Vagina (tissue), 2 donors: ENCODE measurements at regions not wholly inside any gene's neighbourhood (a gene's known extent, or its start where the extent isn't known, plus 50 kb on each side); places are given as distances from the start of the nearest gene placed in this dataset.

Experiments
- DNase-seq, 2 donors: peaks; one replicate each; pipeline ENCODE4 v3.0.0-alpha.2; 2017; ENCODE audit errors: extremely low spot score in 2 of 2
- H3K27ac ChIP-seq: fragments of 200-600 bp; sonication (generic); one replicate; pipeline ENCODE4 v1.5.1; 2019
- H3K27me3 ChIP-seq: fragments of 200-600 bp; sonication (generic); one replicate; pipeline ENCODE4 v1.5.1; 2019
- H3K36me3 ChIP-seq, 2 donors: fragments of 200-600 bp; sonication (generic); one replicate each; pipeline ENCODE4 v1.5.1; 2017 to 2019
- H3K4me1 ChIP-seq: fragments of 200-600 bp; sonication (generic); one replicate; pipeline ENCODE4 v1.5.1; 2019
- H3K4me3 ChIP-seq, 2 donors: fragments of 200-600 bp; sonication (generic); 1 replicate in 1 of 2; 2 replicates in 1 of 2; pipeline ENCODE4 v1.5.1; 2016 to 2019
- H3K9me3 ChIP-seq: fragments of 200-600 bp; sonication (generic); one replicate; pipeline ENCODE4 v1.5.1; 2019
- CTCF ChIP-seq, 3 experiments: fragments of 450-650 bp in 2 of 3; fragments of 200-600 bp in 1 of 3; sonication (generic) in 1 of 3; IDR thresholded peaks; one replicate each; pipeline ENCODE4 v1.5.1; 2017 to 2019; ENCODE audit warnings: antibody characterized with exemption in 3 of 3, mild to moderate bottlenecking in 2 of 3, moderate library complexity in 2 of 3
- POLR2A ChIP-seq, 2 donors: fragments of 450-650 bp; IDR thresholded peaks; one replicate each; pipeline ENCODE4 v1.6.1; 2017; ENCODE audit warnings: antibody characterized with exemption in 2 of 2, mild to moderate bottlenecking in 2 of 2, moderate library complexity in 2 of 2
- POLR2AphosphoS5 ChIP-seq, 2 donors: sonication (generic); formaldehyde crosslinking; IDR thresholded peaks; one replicate each; pipeline ENCODE4 v1.9.0; 2017; ENCODE audit warnings: antibody characterized with exemption in 2 of 2, mild to moderate bottlenecking in 2 of 2, low read depth in 1 of 2; ENCODE audit not compliant: insufficient read depth in 1 of 2
- intact Hi-C: fragments of 100-400 bp; cut with DNase I; formaldehyde crosslinking; loops from one replicate; pipeline ENCODE4 v1.15.1; 2023

DNA sequence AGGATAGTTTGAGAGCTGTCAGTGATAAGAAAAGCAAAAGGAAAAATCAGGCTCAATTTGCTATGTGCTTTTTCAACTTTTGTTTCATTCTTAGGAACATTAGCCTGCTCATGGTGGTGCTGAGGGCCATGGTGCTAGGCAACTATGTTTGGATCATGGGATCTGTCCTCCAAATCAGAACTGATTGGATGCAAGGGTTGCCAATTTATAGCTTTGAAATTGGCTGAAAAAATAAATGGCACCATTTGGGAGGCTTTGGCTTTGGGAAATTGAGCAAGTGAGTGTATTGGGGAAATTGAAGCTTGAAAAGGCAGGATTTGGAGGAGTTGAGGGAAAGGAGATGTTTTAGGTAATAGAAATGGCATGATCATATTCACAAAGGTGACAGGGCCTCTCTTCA lies 103.8 kb downstream of the CYP26A1 start:
- H3K9me3 ChIP-seq: no peaks in the 10 kb centered on the region
- no peak overlapping the region for H3K4me3 ChIP-seq
- DNase-seq: no peak
- H3K4me1 ChIP-seq: no peaks in the 10 kb centered on the region
- TF ChIP-seq CTCF (IDR thresholded peaks at IDR 0.05) (no peak), POLR2AphosphoS5 (IDR thresholded peaks at IDR 0.05; ENCODE audit: insufficient read depth in 1 of 2, low read depth in 1 of 2) (no peak), POLR2A (IDR thresholded peaks at IDR 0.05) (no peak)
- no peak overlapping the region for H3K27ac ChIP-seq
- H3K27me3 ChIP-seq: no peaks in the 10 kb centered on the region
- intact Hi-C loops: no loop called here
- H3K36me3 ChIP-seq: no peaks in the 10 kb centered on the region

DNA sequence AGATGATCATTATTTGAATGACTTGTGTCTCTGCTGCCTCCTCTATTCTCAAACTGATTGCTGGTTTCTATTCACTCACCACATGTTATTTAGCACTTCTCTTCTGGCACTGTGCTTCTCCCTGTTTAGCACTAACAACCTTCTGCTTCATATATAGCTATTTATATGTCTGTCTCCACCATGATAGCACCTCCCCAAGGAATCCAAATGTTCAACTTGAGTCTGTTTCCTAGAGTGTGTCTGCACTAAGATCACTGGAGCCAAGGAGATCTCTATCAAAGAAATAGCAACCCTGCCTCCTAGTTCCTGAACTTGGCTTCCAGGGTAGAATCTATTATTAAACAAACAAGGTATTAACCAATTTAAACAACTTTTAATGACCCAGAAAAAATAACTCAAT lies 104.5 kb downstream of the CYP26A1 start:
- DNase-seq: no peak
- Histone ChIP-seq H3K9me3 (no peaks in the 10 kb centered on the region), H3K27me3 (no peaks in the 10 kb centered on the region), H3K27ac (no peak overlapping the region), H3K4me1 (no peaks in the 10 kb centered on the region), H3K4me3 (no peak overlapping the region), H3K36me3 (no peaks in the 10 kb centered on the region)
- intact Hi-C loops: no loop called here
- no peak for TF ChIP-seq POLR2A (IDR thresholded peaks at IDR 0.05)
- TF ChIP-seq CTCF (IDR thresholded peaks at IDR 0.05): no peak
- no peak for TF ChIP-seq POLR2AphosphoS5 (IDR thresholded peaks at IDR 0.05; ENCODE audit: insufficient read depth in 1 of 2, low read depth in 1 of 2)

DNA sequence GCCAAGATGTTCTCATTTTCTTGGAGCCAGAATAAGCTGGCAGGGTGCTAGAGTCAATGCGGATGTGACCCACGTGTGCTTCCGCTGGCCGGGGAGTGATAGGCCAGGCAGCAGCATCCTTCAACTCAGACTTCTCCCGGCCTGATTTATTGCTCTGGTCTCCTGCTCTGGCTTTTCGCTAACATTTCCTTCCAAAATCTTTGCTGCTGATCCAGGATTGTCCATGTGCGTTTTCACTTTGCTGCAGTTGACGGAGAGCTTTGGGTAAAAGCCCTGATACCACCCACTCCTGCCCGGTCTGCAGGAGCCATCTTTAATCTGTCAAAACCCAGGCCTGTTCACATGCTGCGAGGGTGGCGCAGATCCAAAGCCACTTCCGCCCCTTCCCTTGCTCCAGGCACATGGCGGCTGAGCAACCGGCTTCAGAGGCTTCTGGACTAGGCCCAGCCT lies 106.8 kb downstream of the CYP26A1 start:
- no peaks in the 10 kb centered on the region for H3K4me1 ChIP-seq
- H3K9me3 ChIP-seq: no peaks in the 10 kb centered on the region
- DNase-seq: no peak
- TF ChIP-seq POLR2A (IDR thresholded peaks at IDR 0.05) (no peak), POLR2AphosphoS5 (IDR thresholded peaks at IDR 0.05; ENCODE audit: insufficient read depth in 1 of 2, low read depth in 1 of 2) (no peak), CTCF (IDR thresholded peaks at IDR 0.05) (no peak)
- no peaks in the 10 kb centered on the region for H3K27me3 ChIP-seq
- no peak overlapping the region for H3K27ac ChIP-seq
- intact Hi-C loops: no loop called here
- H3K4me3 ChIP-seq: no peak overlapping the region
- no peaks in the 10 kb centered on the region for H3K36me3 ChIP-seq

GRCh38 chr10:93181271-93182048 lies 107.8 kb downstream of the CYP26A1 start:
- TF ChIP-seq POLR2AphosphoS5 (IDR thresholded peaks at IDR 0.05; ENCODE audit: insufficient read depth in 1 of 2, low read depth in 1 of 2) (no peak), CTCF (IDR thresholded peaks at IDR 0.05) (no peak), POLR2A (IDR thresholded peaks at IDR 0.05) (no peak)
- Histone ChIP-seq H3K27me3 (no peaks in the 10 kb centered on the region), H3K36me3 (no peaks in the 10 kb centered on the region), H3K27ac (no peak overlapping the region), H3K4me3 (no peak overlapping the region), H3K4me1 (no peaks in the 10 kb centered on the region), H3K9me3 (no peaks in the 10 kb centered on the region)
- intact Hi-C loops: no loop called here
- no peak for DNase-seq

GRCh38 chr10:93182049-93182327 lies 108.3 kb downstream of the CYP26A1 start:
- H3K36me3 ChIP-seq: no peaks in the 10 kb centered on the region
- no peak for DNase-seq
- no peaks in the 10 kb centered on the region for H3K9me3 ChIP-seq
- no peak overlapping the region for H3K27ac ChIP-seq
- H3K27me3 ChIP-seq: no peaks in the 10 kb centered on the region
- intact Hi-C loops: no loop called here
- no peak overlapping the region for H3K4me3 ChIP-seq
- TF ChIP-seq POLR2AphosphoS5 (IDR thresholded peaks at IDR 0.05; ENCODE audit: insufficient read depth in 1 of 2, low read depth in 1 of 2): no peak
- TF ChIP-seq POLR2A (IDR thresholded peaks at IDR 0.05): no peak
- no peak for TF ChIP-seq CTCF (IDR thresholded peaks at IDR 0.05)
- no peaks in the 10 kb centered on the region for H3K4me1 ChIP-seq
